ENCODE measurements at regions not wholly inside any gene's neighbourhood (a gene's known extent, or its start where the extent isn't known, plus 50 kb on each side); places are given as distances from the start of the nearest gene placed in this dataset.
"Not testable (repeated sequence)": the region's sequence is repeated elsewhere in the genome, so short reads cannot be mapped to it uniquely, and the experiment has no call there.

- DNase-seq (no peak), ATAC-seq (no peak)
- Mint-ChIP-seq H3K4me1 (peaks cover 2% of the 10 kb centered on the region), H3K4me3 (no peak overlapping the region), H3K9me3 (ENCODE audit: low read depth) (peaks cover 3% of the 10 kb centered on the region), H3K27ac (no peak overlapping the region), H3K27me3 (no peaks in the 10 kb centered on the region), H3K36me3 (no peaks in the 10 kb centered on the region)
- CTCF ChIA-PET: no interaction called here
Measured at GRCh38 chr12:93221841-93222240, 155.9 kb upstream of the NUDT4 start.

GRCh38 chr12:93223440-93224426 is 154.0 kb upstream of the NUDT4 start:
- H3K27ac Mint-ChIP-seq: no peak overlapping the region
- peaks cover 3% of the 10 kb centered on the region for H3K9me3 Mint-ChIP-seq (ENCODE audit: low read depth)
- ATAC-seq: no peak
- peaks cover 3% of the 10 kb centered on the region for H3K27me3 Mint-ChIP-seq
- no peak overlapping the region for H3K4me3 Mint-ChIP-seq
- CTCF ChIA-PET: no interaction called here
- DNase-seq: no peak
- H3K4me1 Mint-ChIP-seq: peaks cover 2% of the 10 kb centered on the region
- H3K36me3 Mint-ChIP-seq: no peaks in the 10 kb centered on the region

GRCh38 chr12:93225094-93225493 is 152.6 kb upstream of the NUDT4 start:
- Mint-ChIP-seq H3K4me1 (peaks cover 2% of the 10 kb centered on the region), H3K27me3 (peaks cover 3% of the 10 kb centered on the region), H3K4me3 (no peak overlapping the region), H3K36me3 (no peaks in the 10 kb centered on the region), H3K27ac (no peak overlapping the region), H3K9me3 (ENCODE audit: low read depth) (peaks cover 3% of the 10 kb centered on the region)
- no peak for DNase-seq
- CTCF ChIA-PET: no interaction called here
- no peak for ATAC-seq

- CTCF ChIA-PET: no interaction called here
- no peak overlapping the region for H3K27ac Mint-ChIP-seq
- no peak overlapping the region for H3K4me3 Mint-ChIP-seq
- no peak for DNase-seq
- H3K4me1 Mint-ChIP-seq: peaks cover 2% of the 10 kb centered on the region
- peaks cover 2% of the 10 kb centered on the region for H3K9me3 Mint-ChIP-seq (ENCODE audit: low read depth)
- ATAC-seq: no peak
- H3K27me3 Mint-ChIP-seq: peaks cover 3% of the 10 kb centered on the region
- no peaks in the 10 kb centered on the region for H3K36me3 Mint-ChIP-seq
Measured at GRCh38 chr12:93226361-93226760, 151.4 kb upstream of the NUDT4 start.

GRCh38 chr12:93229494-93230325 is 148.0 kb upstream of the NUDT4 start:
- H3K36me3 Mint-ChIP-seq: no peaks in the 10 kb centered on the region
- H3K4me1 Mint-ChIP-seq: peaks cover 2% of the 10 kb centered on the region
- ATAC-seq (no peak), DNase-seq (no peak)
- CTCF ChIA-PET: no interaction called here
- H3K27me3 Mint-ChIP-seq: peaks cover 5% of the 10 kb centered on the region
- H3K9me3 Mint-ChIP-seq (ENCODE audit: low read depth): no peaks in the 10 kb centered on the region
- H3K4me3 Mint-ChIP-seq: no peak overlapping the region
- H3K27ac Mint-ChIP-seq: no peak overlapping the region

- ATAC-seq (no peak), DNase-seq (no peak)
- no peak overlapping the region for H3K4me3 Mint-ChIP-seq
- H3K9me3 Mint-ChIP-seq (ENCODE audit: low read depth): no peaks in the 10 kb centered on the region
- H3K36me3 Mint-ChIP-seq: no peaks in the 10 kb centered on the region
- peaks cover 5% of the 10 kb centered on the region for H3K27me3 Mint-ChIP-seq
- H3K4me1 Mint-ChIP-seq: peaks cover 2% of the 10 kb centered on the region
- H3K27ac Mint-ChIP-seq: no peak overlapping the region
- CTCF ChIA-PET: no interaction called here
Measured at GRCh38 chr12:93230326-93230720, 147.4 kb upstream of the NUDT4 start.

- ATAC-seq (no peak), DNase-seq (no peak)
- Mint-ChIP-seq H3K4me1 (no peaks in the 10 kb centered on the region), H3K4me3 (no peak overlapping the region), H3K27ac (no peak overlapping the region), H3K27me3 (peaks cover 5% of the 10 kb centered on the region), H3K36me3 (no peaks in the 10 kb centered on the region), H3K9me3 (ENCODE audit: low read depth) (no peaks in the 10 kb centered on the region)
- CTCF ChIA-PET: no interaction called here
Measured at GRCh38 chr12:93231938-93232337, 145.8 kb upstream of the NUDT4 start.

- Mint-ChIP-seq H3K4me1 (no peaks in the 10 kb centered on the region), H3K9me3 (ENCODE audit: low read depth) (no peaks in the 10 kb centered on the region), H3K27ac (no peak overlapping the region), H3K4me3 (no peak overlapping the region), H3K27me3 (peaks cover 3% of the 10 kb centered on the region), H3K36me3 (no peaks in the 10 kb centered on the region)
- CTCF ChIA-PET: no interaction called here
- DNase-seq (no peak), ATAC-seq (no peak)
Measured at GRCh38 chr12:93234641-93235040, 143.1 kb upstream of the NUDT4 start.

- ATAC-seq: no peak
- peaks cover 3% of the 10 kb centered on the region for H3K27me3 Mint-ChIP-seq
- H3K9me3 Mint-ChIP-seq (ENCODE audit: low read depth): peaks cover 2% of the 10 kb centered on the region
- H3K4me1 Mint-ChIP-seq: no peaks in the 10 kb centered on the region
- CTCF ChIA-PET: no interaction called here
- no peaks in the 10 kb centered on the region for H3K36me3 Mint-ChIP-seq
- no peak for DNase-seq
- H3K4me3 Mint-ChIP-seq: no peak overlapping the region
- no peak overlapping the region for H3K27ac Mint-ChIP-seq
Measured at GRCh38 chr12:93235881-93236280, 141.8 kb upstream of the NUDT4 start.

GRCh38 chr12:93237235-93237915 is 140.3 kb upstream of the NUDT4 start:
- H3K27ac Mint-ChIP-seq: no peak overlapping the region
- H3K36me3 Mint-ChIP-seq: no peaks in the 10 kb centered on the region
- H3K4me1 Mint-ChIP-seq: no peaks in the 10 kb centered on the region
- H3K4me3 Mint-ChIP-seq: no peak overlapping the region
- no peak for ATAC-seq
- H3K27me3 Mint-ChIP-seq: peaks cover 3% of the 10 kb centered on the region
- peaks cover 2% of the 10 kb centered on the region for H3K9me3 Mint-ChIP-seq (ENCODE audit: low read depth)
- DNase-seq: no peak
- CTCF ChIA-PET: no interaction called here

GRCh38 chr12:93238512-93239262 is 139.0 kb upstream of the NUDT4 start:
- H3K4me3 Mint-ChIP-seq, H3K27ac Mint-ChIP-seq, CTCF ChIA-PET: not testable (repeated sequence)

GRCh38 chr12:93239789-93240188 is 137.9 kb upstream of the NUDT4 start:
- DNase-seq, ATAC-seq: not testable (repeated sequence)
- H3K4me1 Mint-ChIP-seq: peaks cover 13% of the 10 kb centered on the region

More at GRCh38 chr12:93238512-93239262, 139.0 kb upstream of the NUDT4 start:
- not testable (repeated sequence) for H3K36me3 Mint-ChIP-seq; H3K4me1 Mint-ChIP-seq; H3K9me3 Mint-ChIP-seq (ENCODE audit: low read depth); ATAC-seq; H3K27me3 Mint-ChIP-seq; DNase-seq

More at GRCh38 chr12:93239789-93240188, 137.9 kb upstream of the NUDT4 start:
- H3K27ac Mint-ChIP-seq; CTCF ChIA-PET; H3K27me3 Mint-ChIP-seq; H3K9me3 Mint-ChIP-seq (ENCODE audit: low read depth); H3K4me3 Mint-ChIP-seq; H3K36me3 Mint-ChIP-seq: not testable (repeated sequence)

Data from activated CD8-positive, alpha-beta memory T cell treated with anti-CD3 and anti-CD28 coated beads, Interleukin-2, amount 10 ng/mL, durations not matched to agents 7 days and 5 days (primary cell).